Neural cell (in vitro differentiated cells): ENCODE measurements at regions not wholly inside any gene's neighbourhood (a gene's known extent, or its start where the extent isn't known, plus 50 kb on each side); places are given as distances from the start of the nearest gene placed in this dataset.

ENCODE experiments used
- H2AFZ ChIP-seq: fragments of 200-600, 300-800 bp; sonication (generic), shearing (Covaris generic); 2 replicates; pipeline ENCODE4 v1.6.0; 2014; ENCODE audit warnings: low read depth, mild to moderate bottlenecking, antibody characterized with exemption, low read length, moderate library complexity
- H3F3A ChIP-seq: fragments of 200-600 bp; shearing (Covaris generic); 2 replicates; pipeline ENCODE4 v1.6.1; 2016; ENCODE audit warnings: mild to moderate bottlenecking, moderate library complexity, mixed read lengths, antibody characterized with exemption, low read length; ENCODE audit not compliant: insufficient read depth, poor library complexity, severe bottlenecking
- H3K27ac ChIP-seq: fragments of 200-600, 300-800 bp; sonication (generic), shearing (Covaris generic); 2 replicates; pipeline ENCODE4 v1.5.1; 2014; ENCODE audit warnings: mild to moderate bottlenecking, low read length, moderate library complexity
- H3K27me3 ChIP-seq: fragments of 300-800, 200-600 bp; sonication (generic), shearing (Covaris generic); 2 replicates; pipeline ENCODE4 v1.6.0; 2014; ENCODE audit warnings: mild to moderate bottlenecking, low read depth, low read length, moderate library complexity; ENCODE audit not compliant: insufficient read depth
- H3K36me3 ChIP-seq: fragments of 300-800, 200-600 bp; sonication (generic), shearing (Covaris generic); 2 replicates; pipeline ENCODE4 v1.5.1; 2014; ENCODE audit warnings: mild to moderate bottlenecking, antibody characterized with exemption, low read length, moderate library complexity; ENCODE audit not compliant: insufficient read depth
- H3K4me2 ChIP-seq: fragments of 300-800, 200-600 bp; sonication (generic), shearing (Covaris generic); 2 replicates; pipeline ENCODE4 v1.6.0; 2014; ENCODE audit warnings: mild to moderate bottlenecking, low read length
- H3K4me3 ChIP-seq: fragments of 300-800, 200-600 bp; sonication (generic), shearing (Covaris generic); 2 replicates; pipeline ENCODE4 v1.5.1; 2014; ENCODE audit warnings: mild to moderate bottlenecking, low read length, moderate library complexity
- H3K79me2 ChIP-seq: fragments of 200-600 bp; shearing (Covaris generic); replicated peaks from 2 replicates; pipeline ENCODE4 v1.6.0; 2014; ENCODE audit warnings: mild to moderate bottlenecking, low read length, moderate library complexity; ENCODE audit not compliant: insufficient read depth
- H3K9ac ChIP-seq: fragments of 300-800, 200-600 bp; sonication (generic), shearing (Covaris generic); 2 replicates; pipeline ENCODE4 v1.6.1; 2016; ENCODE audit warnings: mild to moderate bottlenecking, low read length, mixed read lengths
- H3K9me2 ChIP-seq: fragments of 200-600 bp; shearing (Covaris generic); 2 replicates; pipeline ENCODE4 v1.6.1; 2016; ENCODE audit warnings: mild to moderate bottlenecking, low read length, mixed read lengths; ENCODE audit not compliant: insufficient read depth
- H3K9me3 ChIP-seq: fragments of 200-600, 300-800 bp; sonication (generic), shearing (Covaris generic); 2 replicates; pipeline ENCODE4 v1.6.1; 2016; ENCODE audit warnings: mild to moderate bottlenecking, mixed run types, low read length, moderate library complexity, mixed read lengths
- H4K20me1 ChIP-seq: fragments of 200-600 bp; shearing (Covaris generic); 2 replicates; pipeline ENCODE4 v1.6.1; 2016; ENCODE audit warnings: mild to moderate bottlenecking, mixed run types; ENCODE audit not compliant: insufficient read depth
- EP300 ChIP-seq: fragments of 450-650 bp; conservative IDR thresholded peaks from 2 replicates; pipeline ENCODE4 v1.6.1; 2014; ENCODE audit warnings: antibody characterized with exemption, mild to moderate bottlenecking, moderate library complexity; ENCODE audit not compliant: poor library complexity, severe bottlenecking
- EZH2 ChIP-seq: fragments of 200-600, 300-800 bp; shearing (Covaris generic), sonication (generic); IDR thresholded peaks from 2 replicates; pipeline ENCODE4 v1.6.1; 2014; ENCODE audit warnings: antibody characterized with exemption, low read length, borderline replicate concordance, mild to moderate bottlenecking; ENCODE audit not compliant: insufficient read depth, poor library complexity, severe bottlenecking
- POLR2AphosphoS5 ChIP-seq: IDR thresholded peaks from 2 replicates; pipeline ENCODE4 v1.6.1; 2012
- RAD21 ChIP-seq: fragments of 450-650 bp; conservative IDR thresholded peaks from 2 replicates; pipeline ENCODE4 v1.6.1; 2014; ENCODE audit warnings: antibody characterized with exemption, mild to moderate bottlenecking, moderate library complexity
- SMC3 ChIP-seq: fragments of 450-650 bp; conservative IDR thresholded peaks from 2 replicates; pipeline ENCODE4 v1.6.1; 2014; ENCODE audit warnings: antibody characterized with exemption, mild to moderate bottlenecking, moderate library complexity; ENCODE audit not compliant: poor library complexity
- TF ChIP-seq, protein P1 (sequence below): fragments of 450-650 bp; IDR thresholded peaks from 2 replicates; pipeline ENCODE4 v1.5.1; 2014; ENCODE audit warnings: antibody characterized with exemption, mild to moderate bottlenecking, moderate library complexity; ENCODE audit not compliant: poor library complexity, severe bottlenecking
- TF ChIP-seq, protein P2 (sequence below): IDR thresholded peaks from 2 replicates; pipeline ENCODE4 v1.6.1; 2012; ENCODE audit warnings: borderline replicate concordance

- Histone ChIP-seq H3K27ac (no peak overlapping the region), H3K9me2 (no peaks in the 10 kb centered on the region), H3K79me2 (no peaks in the 10 kb centered on the region), H3F3A (no peaks in the 10 kb centered on the region), H4K20me1 (no peaks in the 10 kb centered on the region), H3K9ac (no peak overlapping the region), H3K9me3 (no peaks in the 10 kb centered on the region), H2AFZ (no peak overlapping the region), H3K4me3 (no peak overlapping the region), H3K27me3 (no peaks in the 10 kb centered on the region), H3K36me3 (no peaks in the 10 kb centered on the region), H3K4me2 (no peak overlapping the region)
- no peak for TF ChIP-seq SMC3
- no peak for TF ChIP-seq POLR2AphosphoS5
- no peak for TF ChIP-seq EZH2
- no peak for TF ChIP-seq RAD21
Observed at GRCh38 chr6:40914005-40914404, 125.0 kb downstream of the UNC5CL start.

GRCh38 chr6:40912158-40912946 is 126.7 kb downstream of the UNC5CL start:
- no peak overlapping the region for H3K9ac ChIP-seq
- no peaks in the 10 kb centered on the region for H3K9me2 ChIP-seq
- no peaks in the 10 kb centered on the region for H3K79me2 ChIP-seq
- H3K36me3 ChIP-seq: no peaks in the 10 kb centered on the region
- TF ChIP-seq RAD21 (peak; percentile 81), EP300 (no peak), SMC3 (peak; percentile 78), EZH2 (no peak), POLR2AphosphoS5 (no peak)
- TF ChIP-seq, protein P1, sequence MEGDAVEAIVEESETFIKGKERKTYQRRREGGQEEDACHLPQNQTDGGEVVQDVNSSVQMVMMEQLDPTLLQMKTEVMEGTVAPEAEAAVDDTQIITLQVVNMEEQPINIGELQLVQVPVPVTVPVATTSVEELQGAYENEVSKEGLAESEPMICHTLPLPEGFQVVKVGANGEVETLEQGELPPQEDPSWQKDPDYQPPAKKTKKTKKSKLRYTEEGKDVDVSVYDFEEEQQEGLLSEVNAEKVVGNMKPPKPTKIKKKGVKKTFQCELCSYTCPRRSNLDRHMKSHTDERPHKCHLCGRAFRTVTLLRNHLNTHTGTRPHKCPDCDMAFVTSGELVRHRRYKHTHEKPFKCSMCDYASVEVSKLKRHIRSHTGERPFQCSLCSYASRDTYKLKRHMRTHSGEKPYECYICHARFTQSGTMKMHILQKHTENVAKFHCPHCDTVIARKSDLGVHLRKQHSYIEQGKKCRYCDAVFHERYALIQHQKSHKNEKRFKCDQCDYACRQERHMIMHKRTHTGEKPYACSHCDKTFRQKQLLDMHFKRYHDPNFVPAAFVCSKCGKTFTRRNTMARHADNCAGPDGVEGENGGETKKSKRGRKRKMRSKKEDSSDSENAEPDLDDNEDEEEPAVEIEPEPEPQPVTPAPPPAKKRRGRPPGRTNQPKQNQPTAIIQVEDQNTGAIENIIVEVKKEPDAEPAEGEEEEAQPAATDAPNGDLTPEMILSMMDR: peak; percentile 72
- TF ChIP-seq, protein P2, sequence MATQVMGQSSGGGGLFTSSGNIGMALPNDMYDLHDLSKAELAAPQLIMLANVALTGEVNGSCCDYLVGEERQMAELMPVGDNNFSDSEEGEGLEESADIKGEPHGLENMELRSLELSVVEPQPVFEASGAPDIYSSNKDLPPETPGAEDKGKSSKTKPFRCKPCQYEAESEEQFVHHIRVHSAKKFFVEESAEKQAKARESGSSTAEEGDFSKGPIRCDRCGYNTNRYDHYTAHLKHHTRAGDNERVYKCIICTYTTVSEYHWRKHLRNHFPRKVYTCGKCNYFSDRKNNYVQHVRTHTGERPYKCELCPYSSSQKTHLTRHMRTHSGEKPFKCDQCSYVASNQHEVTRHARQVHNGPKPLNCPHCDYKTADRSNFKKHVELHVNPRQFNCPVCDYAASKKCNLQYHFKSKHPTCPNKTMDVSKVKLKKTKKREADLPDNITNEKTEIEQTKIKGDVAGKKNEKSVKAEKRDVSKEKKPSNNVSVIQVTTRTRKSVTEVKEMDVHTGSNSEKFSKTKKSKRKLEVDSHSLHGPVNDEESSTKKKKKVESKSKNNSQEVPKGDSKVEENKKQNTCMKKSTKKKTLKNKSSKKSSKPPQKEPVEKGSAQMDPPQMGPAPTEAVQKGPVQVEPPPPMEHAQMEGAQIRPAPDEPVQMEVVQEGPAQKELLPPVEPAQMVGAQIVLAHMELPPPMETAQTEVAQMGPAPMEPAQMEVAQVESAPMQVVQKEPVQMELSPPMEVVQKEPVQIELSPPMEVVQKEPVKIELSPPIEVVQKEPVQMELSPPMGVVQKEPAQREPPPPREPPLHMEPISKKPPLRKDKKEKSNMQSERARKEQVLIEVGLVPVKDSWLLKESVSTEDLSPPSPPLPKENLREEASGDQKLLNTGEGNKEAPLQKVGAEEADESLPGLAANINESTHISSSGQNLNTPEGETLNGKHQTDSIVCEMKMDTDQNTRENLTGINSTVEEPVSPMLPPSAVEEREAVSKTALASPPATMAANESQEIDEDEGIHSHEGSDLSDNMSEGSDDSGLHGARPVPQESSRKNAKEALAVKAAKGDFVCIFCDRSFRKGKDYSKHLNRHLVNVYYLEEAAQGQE: no peak
- H3K27ac ChIP-seq: no peak overlapping the region
- no peaks in the 10 kb centered on the region for H3K27me3 ChIP-seq
- no peak overlapping the region for H3K4me3 ChIP-seq
- H3K4me2 ChIP-seq: no peak overlapping the region
- H3F3A ChIP-seq: no peaks in the 10 kb centered on the region
- H2AFZ ChIP-seq: no peak overlapping the region
- no peaks in the 10 kb centered on the region for H3K9me3 ChIP-seq
- no peaks in the 10 kb centered on the region for H4K20me1 ChIP-seq
